ENCODE measurements at regions not wholly inside any gene's neighbourhood (a gene's known extent, or its start where the extent isn't known, plus 50 kb on each side); places are given as distances from the start of the nearest gene placed in this dataset.

- H3K36me3 ChIP-seq: no peaks in the 10 kb centered on the region
- no peaks in the 10 kb centered on the region for H3K9me3 ChIP-seq
- TF ChIP-seq, protein P1, sequence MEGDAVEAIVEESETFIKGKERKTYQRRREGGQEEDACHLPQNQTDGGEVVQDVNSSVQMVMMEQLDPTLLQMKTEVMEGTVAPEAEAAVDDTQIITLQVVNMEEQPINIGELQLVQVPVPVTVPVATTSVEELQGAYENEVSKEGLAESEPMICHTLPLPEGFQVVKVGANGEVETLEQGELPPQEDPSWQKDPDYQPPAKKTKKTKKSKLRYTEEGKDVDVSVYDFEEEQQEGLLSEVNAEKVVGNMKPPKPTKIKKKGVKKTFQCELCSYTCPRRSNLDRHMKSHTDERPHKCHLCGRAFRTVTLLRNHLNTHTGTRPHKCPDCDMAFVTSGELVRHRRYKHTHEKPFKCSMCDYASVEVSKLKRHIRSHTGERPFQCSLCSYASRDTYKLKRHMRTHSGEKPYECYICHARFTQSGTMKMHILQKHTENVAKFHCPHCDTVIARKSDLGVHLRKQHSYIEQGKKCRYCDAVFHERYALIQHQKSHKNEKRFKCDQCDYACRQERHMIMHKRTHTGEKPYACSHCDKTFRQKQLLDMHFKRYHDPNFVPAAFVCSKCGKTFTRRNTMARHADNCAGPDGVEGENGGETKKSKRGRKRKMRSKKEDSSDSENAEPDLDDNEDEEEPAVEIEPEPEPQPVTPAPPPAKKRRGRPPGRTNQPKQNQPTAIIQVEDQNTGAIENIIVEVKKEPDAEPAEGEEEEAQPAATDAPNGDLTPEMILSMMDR (IDR thresholded peaks at IDR 0.05): no peak
- no peak for TF ChIP-seq POLR2A (IDR thresholded peaks at IDR 0.05)
- H3K27me3 ChIP-seq: no peaks in the 10 kb centered on the region
- no peaks in the 10 kb centered on the region for H3K4me1 ChIP-seq
- H3K4me3 ChIP-seq: no peak overlapping the region
- DNase-seq: peak in 1 of 3 donors; percentile 51
- H3K27ac ChIP-seq: no peak overlapping the region
These were observed 386.1 kb upstream of the KIF2A start for GRCh38 chr5:61919920-61920319.

GRCh38 chr5:61924251-61924650 lies 381.8 kb upstream of the KIF2A start:
- H3K27ac ChIP-seq: no peak overlapping the region
- H3K4me3 ChIP-seq: no peak overlapping the region
- H3K27me3 ChIP-seq: no peaks in the 10 kb centered on the region
- no peak for TF ChIP-seq POLR2A (IDR thresholded peaks at IDR 0.05)
- TF ChIP-seq, protein P1 (IDR thresholded peaks at IDR 0.05): no peak
- DNase-seq: no peak
- H3K4me1 ChIP-seq: no peaks in the 10 kb centered on the region
- no peaks in the 10 kb centered on the region for H3K36me3 ChIP-seq
- no peaks in the 10 kb centered on the region for H3K9me3 ChIP-seq

- H3K4me3 ChIP-seq: no peak overlapping the region
- H3K36me3 ChIP-seq: no peaks in the 10 kb centered on the region
- no peak overlapping the region for H3K27ac ChIP-seq
- DNase-seq: no peak
- TF ChIP-seq, protein P1 (IDR thresholded peaks at IDR 0.05): no peak
- TF ChIP-seq POLR2A (IDR thresholded peaks at IDR 0.05): no peak
- H3K4me1 ChIP-seq: no peaks in the 10 kb centered on the region
- H3K27me3 ChIP-seq: no peaks in the 10 kb centered on the region
- H3K9me3 ChIP-seq: no peaks in the 10 kb centered on the region
These were observed 379.1 kb upstream of the KIF2A start for GRCh38 chr5:61926911-61927310.

DNA sequence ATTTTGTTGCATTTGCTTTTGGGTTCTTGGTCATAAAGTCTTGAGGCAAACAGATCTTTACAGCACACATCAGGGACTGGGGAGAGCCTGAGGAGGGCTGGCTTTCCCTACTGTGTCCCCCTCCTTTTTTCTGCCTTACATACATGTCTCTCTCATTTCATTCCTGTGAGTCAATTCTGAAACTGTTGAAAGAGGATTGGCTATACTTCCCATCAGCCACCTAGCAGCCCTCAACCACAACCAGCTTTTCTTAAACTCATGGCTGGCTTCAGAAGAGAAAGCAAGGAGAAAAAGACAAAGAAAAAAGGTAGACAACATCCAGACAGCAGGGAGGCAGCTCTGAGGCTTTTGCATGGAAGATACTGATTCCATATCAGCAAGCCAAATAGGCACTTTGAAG lies 374.8 kb upstream of the KIF2A start:
- H3K9me3 ChIP-seq: no peaks in the 10 kb centered on the region
- H3K4me1 ChIP-seq: no peaks in the 10 kb centered on the region
- DNase-seq: no peak
- no peaks in the 10 kb centered on the region for H3K36me3 ChIP-seq
- no peaks in the 10 kb centered on the region for H3K27me3 ChIP-seq
- no peak overlapping the region for H3K4me3 ChIP-seq
- H3K27ac ChIP-seq: no peak overlapping the region
- TF ChIP-seq, protein P1 (IDR thresholded peaks at IDR 0.05): no peak
- TF ChIP-seq POLR2A (IDR thresholded peaks at IDR 0.05): no peak

DNA sequence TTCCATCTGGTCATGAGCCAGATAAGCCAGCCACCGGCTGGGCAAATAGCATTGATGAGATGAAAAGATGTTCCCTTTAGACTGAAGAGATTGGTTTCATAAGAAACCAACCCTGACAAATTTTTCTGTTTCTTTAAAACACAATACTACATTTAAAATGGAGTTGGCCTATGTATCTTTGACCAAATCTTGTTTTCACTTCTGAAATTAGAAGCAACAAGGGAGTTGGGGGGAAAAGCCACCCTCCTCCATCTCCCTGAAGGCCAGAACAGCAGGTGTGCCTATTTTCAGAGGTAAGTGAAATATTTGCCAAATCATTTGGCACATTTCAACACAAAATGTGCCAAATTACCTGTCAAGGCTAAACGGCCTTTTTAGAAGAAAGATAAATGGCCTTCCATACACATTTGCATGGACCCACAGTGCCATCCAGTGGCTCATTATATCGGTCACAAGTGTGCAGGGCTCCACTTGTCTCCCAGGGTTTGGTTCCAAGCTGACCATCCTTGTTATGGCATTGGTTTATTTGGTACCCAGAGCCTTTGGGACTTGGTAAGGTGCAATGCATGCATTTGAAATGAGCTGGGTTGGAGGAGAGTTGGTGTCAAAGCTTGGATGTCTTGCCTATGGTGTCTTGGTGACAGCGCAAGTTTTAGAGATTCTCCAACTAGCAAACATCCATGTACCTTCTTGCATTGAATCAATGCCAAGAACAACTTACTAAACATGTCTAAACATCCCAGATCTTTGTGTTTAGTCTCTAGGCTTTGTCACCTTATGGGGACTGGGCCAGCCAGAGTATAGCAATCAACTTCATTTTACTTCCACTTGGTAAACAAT lies 372.0 kb upstream of the KIF2A start:
- no peak overlapping the region for H3K27ac ChIP-seq
- no peaks in the 10 kb centered on the region for H3K27me3 ChIP-seq
- H3K36me3 ChIP-seq: no peaks in the 10 kb centered on the region
- TF ChIP-seq, protein P1 (IDR thresholded peaks at IDR 0.05): peak in 3 of 6 experiments; percentile 70 to 74 (median 70)
- TF ChIP-seq POLR2A (IDR thresholded peaks at IDR 0.05): no peak
- H3K9me3 ChIP-seq: no peaks in the 10 kb centered on the region
- H3K4me3 ChIP-seq: no peak overlapping the region
- H3K4me1 ChIP-seq: no peaks in the 10 kb centered on the region
- peak in 1 of 3 donors; percentile 80 for DNase-seq
